ENCODE measurements at regions not wholly inside any gene's neighbourhood (a gene's known extent, or its start where the extent isn't known, plus 50 kb on each side); places are given as distances from the start of the nearest gene placed in this dataset.

GRCh38 chr13:78420814-78421213 is 182.5 kb downstream of the POU4F1 start:
- DNase-seq: no peak

- DNase-seq: no peak
Measured at GRCh38 chr13:78413887-78414553, 189.3 kb downstream of the POU4F1 start.

DNA sequence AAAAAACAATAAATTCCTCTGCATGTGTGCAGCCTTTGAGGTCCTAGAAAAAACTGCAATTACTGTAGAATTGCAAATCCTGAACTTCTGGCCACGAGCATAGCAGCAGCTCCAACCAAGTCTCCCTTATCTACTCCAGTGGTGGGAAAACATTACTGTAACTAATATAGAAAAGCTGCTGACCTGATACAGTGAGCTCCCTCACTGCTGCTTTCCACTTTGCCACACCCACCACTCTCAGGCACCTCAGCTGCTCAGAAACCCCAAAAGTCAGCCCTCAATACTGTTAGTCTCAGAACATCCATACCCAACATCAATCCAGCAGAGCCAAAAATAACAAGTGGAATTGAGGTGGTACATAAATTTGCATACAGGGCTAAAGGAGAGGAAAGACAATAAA is 192.5 kb downstream of the POU4F1 start:
- DNase-seq: no peak

DNA sequence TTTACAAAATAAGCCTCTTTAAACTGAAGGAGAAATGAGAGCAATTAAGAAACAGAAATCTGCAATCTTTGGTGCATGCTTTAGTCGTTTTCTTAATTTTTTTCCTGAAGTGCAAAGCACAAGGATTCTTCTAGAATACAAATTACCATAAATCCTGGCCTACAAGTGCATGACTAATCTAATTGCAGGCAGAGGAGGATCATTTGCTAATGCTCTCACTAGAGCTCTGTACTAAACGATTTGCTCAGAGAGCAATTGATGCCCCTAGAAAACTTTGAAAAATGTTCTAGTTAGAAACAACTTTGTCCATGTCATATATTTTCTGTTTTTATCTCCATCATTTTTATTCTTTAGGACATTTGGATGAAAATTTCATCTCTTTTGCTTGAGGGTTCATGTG is 193.2 kb downstream of the POU4F1 start:
- DNase-seq: peak in 1 of 3 experiments; percentile 35

DNA sequence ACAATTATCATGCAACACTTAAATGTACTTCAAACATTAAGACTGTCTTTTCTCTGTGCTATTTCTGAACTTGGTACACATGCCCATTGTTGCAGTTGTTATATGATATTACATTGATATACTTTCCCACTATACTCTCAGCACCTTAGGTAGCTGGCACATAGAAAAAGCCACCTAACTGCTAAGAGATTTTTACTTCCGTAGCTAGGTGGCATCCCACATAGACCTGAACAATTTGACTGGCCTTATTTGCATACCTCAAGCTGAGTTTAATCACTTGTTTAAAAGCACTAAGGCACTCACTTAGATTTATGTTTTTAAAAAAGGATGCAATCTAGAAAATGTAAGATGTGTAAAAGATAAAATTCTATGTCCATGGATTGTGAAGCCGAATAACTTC is 194.2 kb downstream of the POU4F1 start:
- DNase-seq: peak in 1 of 3 experiments; percentile 21

GRCh38 chr13:78404846-78405360 is 198.4 kb downstream of the POU4F1 start:
- no peak for DNase-seq

GRCh38 chr13:78402708-78403400 is 200.5 kb downstream of the POU4F1 start:
- DNase-seq: no peak

DNA sequence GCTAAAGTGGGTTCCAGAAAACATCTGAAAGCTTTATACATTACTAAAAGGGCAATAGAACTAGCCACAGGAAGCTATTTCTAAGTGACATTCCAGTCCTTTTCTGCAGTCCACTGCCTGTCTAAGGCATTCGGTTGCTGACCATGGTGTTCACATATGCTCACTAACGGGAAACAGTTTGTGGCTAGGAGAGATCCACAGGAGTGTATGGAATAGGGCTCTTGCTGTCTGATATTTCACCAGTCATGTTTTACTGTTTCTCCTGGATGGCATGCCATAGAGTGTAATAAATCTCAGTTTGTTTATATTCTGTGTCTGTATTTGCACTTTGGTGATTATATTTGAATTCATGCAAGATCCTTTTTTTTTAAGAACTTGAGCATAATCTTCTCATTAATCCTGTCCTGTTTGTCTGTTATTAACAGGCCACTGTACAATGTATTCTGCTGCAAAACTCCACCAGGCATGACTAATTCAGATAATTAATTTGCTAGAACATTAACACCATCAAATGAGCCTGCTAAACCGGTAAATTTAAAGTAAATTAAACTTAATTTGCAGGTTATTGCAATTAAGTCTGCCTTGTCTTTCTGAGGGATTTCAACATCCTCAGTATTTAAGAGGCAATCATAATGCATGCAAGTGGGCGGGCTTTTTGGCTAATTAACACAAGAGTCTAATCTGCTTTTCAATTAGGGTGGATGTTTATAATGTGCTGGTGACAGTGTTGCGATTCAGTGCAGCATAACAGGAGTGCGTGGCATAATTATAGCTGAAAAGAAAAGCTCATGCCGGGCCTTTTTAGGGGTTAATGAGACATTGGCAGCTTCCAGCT is 201.3 kb downstream of the POU4F1 start:
- DNase-seq: peak in 2 of 3 experiments; percentile 79 to 94

DNA sequence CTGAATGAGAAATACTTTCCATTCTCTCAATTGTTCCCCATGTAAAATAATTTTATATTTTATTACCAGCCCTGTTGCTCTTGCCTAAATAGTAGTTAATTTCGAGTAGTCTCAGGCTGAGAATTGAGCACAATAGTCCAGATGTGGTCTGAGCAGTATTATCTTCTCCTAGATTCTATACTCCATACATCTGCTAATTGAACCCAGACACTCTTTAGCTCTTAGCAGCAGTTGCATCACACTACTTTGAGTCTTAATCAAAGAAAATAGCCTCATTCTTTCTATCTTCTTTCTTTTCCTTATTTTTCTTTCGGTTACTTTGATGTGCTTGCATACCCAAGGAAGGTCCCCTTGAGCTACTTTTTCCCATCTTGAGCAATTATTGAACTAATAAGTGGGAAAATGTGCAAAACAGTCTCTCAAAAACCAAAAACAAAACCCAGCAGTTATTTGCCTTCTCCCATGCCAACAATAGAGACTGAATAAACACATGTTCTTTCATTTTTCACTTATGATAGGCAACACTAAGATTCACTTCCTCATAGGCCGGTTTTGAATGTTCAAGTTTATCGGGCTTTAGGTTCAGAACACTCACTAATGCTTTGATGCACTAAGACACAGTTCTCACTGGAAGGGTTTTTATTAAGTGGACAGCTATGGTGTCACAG is 204.5 kb downstream of the POU4F1 start:
- DNase-seq: no peak

GRCh38 chr13:78393286-78394142 is 209.8 kb downstream of the POU4F1 start:
- no peak for DNase-seq

DNA sequence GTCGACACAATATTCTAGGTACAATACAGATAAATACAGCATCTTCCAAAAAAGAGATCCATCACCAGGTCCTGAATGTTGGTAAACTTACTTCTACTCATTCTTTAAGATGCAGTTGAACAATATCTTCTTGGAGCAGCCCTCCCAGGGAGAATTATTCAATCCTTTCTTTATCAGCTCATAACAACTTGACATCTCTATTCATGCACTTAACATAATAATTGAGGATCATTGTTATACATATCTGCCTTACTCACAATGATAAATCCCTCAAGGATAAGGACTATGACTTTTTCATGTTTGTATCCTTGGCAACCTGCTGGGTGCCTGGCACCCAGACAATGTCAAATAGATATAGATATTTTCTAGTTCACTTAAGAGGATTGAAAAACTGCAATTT is 219.5 kb downstream of the POU4F1 start:
- DNase-seq: no peak

- peak in 2 of 3 experiments; percentile 8 to 67 for DNase-seq
Measured at GRCh38 chr13:78383071-78383484, 220.3 kb downstream of the POU4F1 start.

- DNase-seq: no peak
Measured at GRCh38 chr13:78382491-78382890, 220.9 kb downstream of the POU4F1 start.

- no peak for DNase-seq
Measured at GRCh38 chr13:78376822-78377221, 226.5 kb downstream of the POU4F1 start.

DNA sequence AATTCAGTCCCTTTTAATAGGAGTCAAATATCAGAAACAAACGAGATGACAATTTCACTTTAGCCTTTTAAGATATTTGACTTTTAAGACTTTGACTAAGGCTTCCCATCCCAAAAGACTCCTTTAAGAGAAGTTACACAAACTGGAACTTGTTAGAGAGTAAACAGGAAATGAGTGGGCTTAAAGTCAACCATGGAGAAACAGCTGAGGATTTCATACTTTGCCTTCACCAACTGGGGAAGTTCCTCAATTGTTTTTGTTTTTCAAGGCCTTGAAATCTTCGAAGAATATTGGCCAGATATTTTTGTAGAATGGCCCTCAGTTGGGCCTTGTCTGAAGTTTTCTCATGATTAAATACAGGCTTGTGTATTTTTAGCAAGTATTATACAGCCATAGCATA is 227.3 kb downstream of the POU4F1 start:
- DNase-seq: no peak

DNA sequence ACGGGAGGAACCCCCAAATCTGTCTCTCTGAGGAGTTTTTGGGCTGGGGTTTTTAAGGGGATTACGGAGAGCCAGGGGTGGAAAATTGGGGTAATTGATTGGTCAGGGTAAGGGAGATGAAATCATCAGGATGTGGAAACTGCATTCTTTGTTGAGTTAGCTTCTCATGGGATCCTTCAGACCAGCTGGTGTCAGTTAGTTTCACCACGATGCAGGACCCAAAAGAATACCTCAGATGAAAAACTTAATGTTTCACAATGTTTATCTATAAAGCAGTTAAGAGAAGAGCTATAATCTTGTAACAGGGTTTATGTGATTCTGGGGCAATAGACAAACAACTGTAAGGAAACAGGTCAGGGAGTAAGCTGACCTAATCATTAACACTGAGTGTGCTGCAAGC is 230.8 kb downstream of the POU4F1 start:
- DNase-seq: no peak

GRCh38 chr13:78370231-78370630 is 233.1 kb downstream of the POU4F1 start:
- no peak for DNase-seq

DNA sequence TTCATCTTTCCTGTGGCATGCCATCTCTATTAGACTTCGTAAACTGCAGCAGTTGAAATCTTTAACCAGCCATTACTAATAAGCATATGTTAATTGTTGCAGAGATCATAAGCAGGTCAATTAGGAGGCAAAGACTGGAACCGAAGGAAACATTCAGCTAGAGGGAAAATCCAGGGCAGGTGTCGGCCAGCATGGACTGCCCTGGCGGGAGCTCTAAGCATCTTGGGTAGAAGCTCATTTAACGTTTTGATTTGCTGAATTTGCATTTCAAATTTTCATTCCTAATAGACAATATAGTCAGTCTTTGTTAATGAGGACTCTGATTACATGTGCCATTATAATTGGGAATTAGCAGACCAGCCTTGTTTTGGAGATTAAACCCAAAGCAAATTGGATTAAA is 238.6 kb downstream of the POU4F1 start:
- DNase-seq: no peak

DNA sequence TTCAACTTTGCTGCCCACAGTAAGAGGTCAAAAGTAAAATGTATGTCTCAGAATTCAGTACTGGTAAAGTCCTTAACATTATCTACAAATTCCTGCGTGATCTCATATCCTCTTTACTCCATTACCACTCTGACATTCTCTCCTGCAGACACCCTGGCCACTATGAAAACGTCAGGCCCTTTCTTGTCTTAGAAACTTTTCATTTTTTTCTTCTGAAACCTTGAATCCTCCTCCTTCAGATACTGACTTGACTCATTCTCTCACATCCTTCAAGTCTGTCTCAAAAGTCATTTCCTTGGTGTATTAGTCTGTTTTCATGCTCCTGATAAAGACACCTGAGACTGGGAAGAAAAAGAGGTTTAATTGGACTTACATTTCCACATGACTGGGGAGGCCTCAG is 262.3 kb downstream of the POU4F1 start:
- no peak for DNase-seq

DNA sequence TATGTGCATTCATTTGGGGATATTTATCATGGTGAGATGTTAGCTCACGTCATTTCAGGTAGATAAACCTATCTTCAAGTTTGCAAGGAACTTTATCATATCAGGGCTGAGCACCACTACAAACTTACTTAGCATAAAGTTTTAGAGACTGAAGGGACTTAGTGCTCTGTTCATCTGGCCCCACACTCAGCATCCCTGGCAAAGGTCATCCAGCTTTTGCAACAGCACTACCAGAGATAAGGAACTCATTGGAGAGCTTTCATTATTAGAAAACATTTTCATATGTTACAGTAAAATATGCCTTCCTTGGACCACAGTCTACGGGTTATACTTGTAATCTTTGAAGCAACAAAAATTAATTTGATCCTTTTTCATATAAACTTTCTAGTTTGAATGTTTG is 263.4 kb downstream of the POU4F1 start:
- no peak for DNase-seq

DNA sequence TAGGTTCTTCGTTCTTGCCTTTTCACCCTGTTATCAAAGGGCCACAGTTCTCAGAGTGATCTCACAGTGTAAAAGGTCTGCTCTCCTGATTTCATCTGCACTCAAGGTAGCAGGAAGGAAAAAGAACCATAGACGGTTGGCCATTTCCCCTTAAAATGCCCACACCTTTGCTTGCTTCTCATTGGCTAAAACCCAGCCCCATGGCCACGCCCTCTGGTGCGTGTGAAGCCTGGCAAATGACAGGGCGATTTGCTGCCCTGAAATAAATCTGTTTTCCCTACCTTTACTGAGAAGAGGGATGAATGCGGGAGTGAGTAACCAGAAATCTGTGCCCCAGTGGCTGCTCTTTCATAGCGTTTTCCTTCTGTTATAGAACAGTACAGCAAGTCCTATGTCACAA is 269.3 kb downstream of the POU4F1 start:
- DNase-seq: no peak

DNA sequence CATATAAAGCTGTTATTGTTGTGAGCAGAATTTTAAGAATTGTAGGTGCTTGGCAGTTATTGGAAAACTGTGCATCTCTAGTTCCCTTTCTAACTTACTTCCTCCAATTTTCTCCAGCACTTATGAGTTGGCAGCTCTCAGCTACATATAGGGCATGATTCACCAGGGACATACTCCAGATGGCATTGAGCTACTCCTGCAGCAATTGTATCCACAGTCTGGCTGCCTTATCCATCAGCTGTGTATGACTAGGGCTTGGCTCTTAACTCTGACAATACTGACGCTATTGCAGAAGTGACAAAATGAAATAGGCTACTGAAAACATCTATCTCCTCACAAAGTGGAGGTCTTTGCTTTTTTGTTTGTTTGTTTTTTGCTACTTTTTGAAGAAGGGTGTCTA is 276.7 kb downstream of the POU4F1 start:
- DNase-seq: peak in 1 of 3 experiments; percentile 19

Data from NCI-H1417 (cell line).